Body of pancreas (tissue), 4 donors: ENCODE measurements at regions not wholly inside any gene's neighbourhood (a gene's known extent, or its start where the extent isn't known, plus 50 kb on each side); places are given as distances from the start of the nearest gene placed in this dataset.
A peak's percentile ranks its signal among the peaks of the same experiment; 100 is the strongest.

Experiments used
- ATAC-seq: fragments of 150-250 bp; one replicate; pipeline ENCODE4 v1.9.1; 2016
- DNase-seq, 4 donors: peaks; one replicate each; pipeline ENCODE4 v3.0.0-alpha.2; 2019
- H3K27ac ChIP-seq, 4 donors: fragments of 200-600 bp; sonication (generic); 1 replicate in 3 of 4; 2 replicates in 1 of 4; pipeline versions ENCODE4 v1.5.1 to v1.6.1; 2016 to 2019; ENCODE audit warnings: mild to moderate bottlenecking in 1 of 4, mixed read lengths in 1 of 4, moderate library complexity in 1 of 4
- H3K27me3 ChIP-seq, 2 donors: fragments of 200-600 bp; sonication (generic); one replicate each; pipeline ENCODE4 v1.6.0; 2016; ENCODE audit warnings: mild to moderate bottlenecking in 1 of 2
- H3K36me3 ChIP-seq, 2 donors: fragments of 200-600 bp; sonication (generic); replicated peaks in 1 of 2; 2 replicates each; pipeline ENCODE4 v1.5.1; 2016; ENCODE audit warnings: low read depth in 2 of 2; ENCODE audit not compliant: insufficient read depth in 1 of 2
- H3K4me1 ChIP-seq: fragments of 200-600 bp; sonication (generic); one replicate; pipeline ENCODE4 v1.6.0; 2016
- H3K4me3 ChIP-seq, 2 donors: fragments of 200-600 bp; sonication (generic); 1 replicate in 1 of 2; 2 replicates in 1 of 2; pipeline ENCODE4 v1.5.1; 2016 to 2019
- H3K9me3 ChIP-seq, 3 donors: fragments of 200-600 bp; sonication (generic); 1 replicate in 2 of 3; 2 replicates in 1 of 3; pipeline ENCODE4 v1.5.1; 2016
- CTCF ChIP-seq, 7 experiments: fragments of 450-650 bp in 4 of 7; fragments of 200-600 bp in 3 of 7; sonication (generic) in 3 of 7; IDR thresholded peaks; one replicate each; pipeline ENCODE4 v1.5.1; 2016 to 2019; ENCODE audit warnings: antibody characterized with exemption in 7 of 7
- POLR2A ChIP-seq, 3 donors: fragments of 450-650 bp; IDR thresholded peaks; one replicate each; pipeline ENCODE4 v1.6.1; 2016; ENCODE audit warnings: antibody characterized with exemption in 3 of 3, mild to moderate bottlenecking in 2 of 3
- WGBS, 2 donors: methylation state at CpG; one replicate each; pipeline ENCODE4 v1.1.5; 2017; 5-methylcytosine and 5-hydroxymethylcytosine counted together
- intact Hi-C: fragments of 100-400 bp; cut with DNase I; formaldehyde crosslinking; loops from one replicate; pipeline ENCODE4 v1.15.1; 2023

- DNase-seq: no peak
- Histone ChIP-seq H3K27me3 (no peaks in the 10 kb centered on the region), H3K9me3 (no peaks in the 10 kb centered on the region), H3K4me1 (no peaks in the 10 kb centered on the region), H3K4me3 (no peak overlapping the region), H3K27ac (no peak overlapping the region), H3K36me3 (no peaks in the 10 kb centered on the region)
- 40 to 48% methylated on average over 1 of the region's 1 CpG for WGBS, 2 donors
- ATAC-seq: no peak
- intact Hi-C loops: no loop called here
- TF ChIP-seq POLR2A (IDR thresholded peaks at IDR 0.05) (no peak), CTCF (IDR thresholded peaks at IDR 0.05) (no peak)
Observed at GRCh38 chr17:53907435-53907834, 84.7 kb downstream of the KIF2B start.

GRCh38 chr17:53909802-53910201 is 87.1 kb downstream of the KIF2B start:
- H3K27me3 ChIP-seq: no peaks in the 10 kb centered on the region
- TF ChIP-seq CTCF (IDR thresholded peaks at IDR 0.05) (no peak), POLR2A (IDR thresholded peaks at IDR 0.05) (no peak)
- intact Hi-C loops: no loop called here
- ATAC-seq (no peak), DNase-seq (no peak)
- H3K4me3 ChIP-seq: no peak overlapping the region
- no peak overlapping the region for H3K27ac ChIP-seq
- H3K9me3 ChIP-seq: no peaks in the 10 kb centered on the region
- WGBS, 2 donors: 78 to 84% methylated on average over 3 of the region's 3 CpGs
- no peaks in the 10 kb centered on the region for H3K4me1 ChIP-seq
- no peaks in the 10 kb centered on the region for H3K36me3 ChIP-seq

- no peak for ATAC-seq
- Histone ChIP-seq H3K36me3 (no peaks in the 10 kb centered on the region), H3K27ac (no peak overlapping the region), H3K27me3 (no peaks in the 10 kb centered on the region), H3K4me1 (no peaks in the 10 kb centered on the region), H3K9me3 (no peaks in the 10 kb centered on the region), H3K4me3 (no peak overlapping the region)
- 27 to 28% methylated on average over 1 of the region's 1 CpG for WGBS, 2 donors
- DNase-seq: no peak
- no peak for TF ChIP-seq CTCF (IDR thresholded peaks at IDR 0.05)
- no peak for TF ChIP-seq POLR2A (IDR thresholded peaks at IDR 0.05)
- intact Hi-C loops: no loop called here
Observed at GRCh38 chr17:53912117-53912516, 89.4 kb downstream of the KIF2B start.

GRCh38 chr17:53919356-53919755 is 96.6 kb downstream of the KIF2B start:
- Histone ChIP-seq H3K9me3 (no peaks in the 10 kb centered on the region), H3K4me1 (no peaks in the 10 kb centered on the region), H3K27me3 (no peaks in the 10 kb centered on the region), H3K27ac (no peak overlapping the region), H3K36me3 (no peaks in the 10 kb centered on the region), H3K4me3 (no peak overlapping the region)
- no peak for ATAC-seq
- TF ChIP-seq CTCF (IDR thresholded peaks at IDR 0.05) (no peak), POLR2A (IDR thresholded peaks at IDR 0.05) (no peak)
- no peak for DNase-seq
- intact Hi-C loops: no loop called here
- 33 to 60% methylated on average over 1 of the region's 1 CpG for WGBS, 2 donors

GRCh38 chr17:53924530-53925455 is 102.1 kb downstream of the KIF2B start:
- 37 to 51% methylated on average over 4 of the region's 4 CpGs for WGBS, 2 donors
- ATAC-seq: no peak
- intact Hi-C loops: no loop called here
- Histone ChIP-seq H3K27ac (no peak overlapping the region), H3K27me3 (no peaks in the 10 kb centered on the region), H3K4me1 (no peaks in the 10 kb centered on the region), H3K9me3 (no peaks in the 10 kb centered on the region), H3K4me3 (no peak overlapping the region), H3K36me3 (no peaks in the 10 kb centered on the region)
- TF ChIP-seq CTCF (IDR thresholded peaks at IDR 0.05) (no peak), POLR2A (IDR thresholded peaks at IDR 0.05) (no peak)
- peak in 1 of 4 donors; percentile 2 for DNase-seq
